Liver (tissue), 3 donors: ENCODE measurements at regions not wholly inside any gene's neighbourhood (a gene's known extent, or its start where the extent isn't known, plus 50 kb on each side); places are given as distances from the start of the nearest gene placed in this dataset.

Experiments used
- CTCF ChIP-seq: fragments of 150-350 bp; IDR thresholded peaks from 2 replicates; pipeline ENCODE4 v1.5.1; 2017; ENCODE audit warnings: improper control_type of control experiment, low read depth, low read length; ENCODE audit not compliant: missing input control
- TAF1 ChIP-seq: conservative IDR thresholded peaks from 2 replicates; pipeline ENCODE4 v1.6.1; 2016; ENCODE audit warnings: antibody characterized with exemption, mild to moderate bottlenecking
- donor health status: healthy.
- donor health status: healthy.

- TF ChIP-seq CTCF (no peak), TAF1 (no peak)
These were observed 219.9 kb downstream of the OTOR start for GRCh38 chr20:16968099-16968498.
